ENCODE measurements at regions not wholly inside any gene's neighbourhood (a gene's known extent, or its start where the extent isn't known, plus 50 kb on each side); places are given as distances from the start of the nearest gene placed in this dataset.

- no peak overlapping the region for H3K4me3 ChIP-seq (ENCODE audit: low read length)
- no peak for TF ChIP-seq CTCF (conservative IDR thresholded peaks at IDR 0.05; ENCODE audit: low read length)
- no peak for DNase-seq (ENCODE audit: low read depth)
Observed at GRCh38 chr13:68124437-68125086, 894.4 kb upstream of the PCDH9 start.

GRCh38 chr13:68110178-68110768 lies 880.1 kb upstream of the PCDH9 start:
- no peak for DNase-seq (ENCODE audit: low read depth)
- H3K4me3 ChIP-seq (ENCODE audit: low read length), result no peak overlapping the region
- TF ChIP-seq CTCF (conservative IDR thresholded peaks at IDR 0.05; ENCODE audit: low read length), result no peak

GRCh38 chr13:68107667-68108066 lies 877.5 kb upstream of the PCDH9 start:
- no peak overlapping the region for H3K4me3 ChIP-seq (ENCODE audit: low read length)
- TF ChIP-seq CTCF (conservative IDR thresholded peaks at IDR 0.05; ENCODE audit: low read length), result no peak

GRCh38 chr13:68099631-68100030 lies 869.5 kb upstream of the PCDH9 start:
- no peak for DNase-seq (ENCODE audit: low read depth)
- H3K4me3 ChIP-seq (ENCODE audit: low read length), result no peak overlapping the region
- TF ChIP-seq CTCF (conservative IDR thresholded peaks at IDR 0.05; ENCODE audit: low read length), result no peak

More at GRCh38 chr13:68107667-68108066, 877.5 kb upstream of the PCDH9 start:
- no peak for DNase-seq (ENCODE audit: low read depth)

- DNase-seq (ENCODE audit: low read depth), result no peak
- H3K4me3 ChIP-seq (ENCODE audit: low read length), result no peak overlapping the region
- no peak for TF ChIP-seq CTCF (conservative IDR thresholded peaks at IDR 0.05; ENCODE audit: low read length)
Observed at GRCh38 chr13:68081061-68081460, 850.9 kb upstream of the PCDH9 start.

- H3K4me3 ChIP-seq (ENCODE audit: low read length), result no peak overlapping the region
- TF ChIP-seq CTCF (conservative IDR thresholded peaks at IDR 0.05; ENCODE audit: low read length), result no peak
- no peak for DNase-seq (ENCODE audit: low read depth)
Observed at GRCh38 chr13:68078874-68079273, 848.7 kb upstream of the PCDH9 start.

GRCh38 chr13:68078469-68078868 lies 848.3 kb upstream of the PCDH9 start:
- no peak for TF ChIP-seq CTCF (conservative IDR thresholded peaks at IDR 0.05; ENCODE audit: low read length)
- H3K4me3 ChIP-seq (ENCODE audit: low read length), result no peak overlapping the region
- DNase-seq (ENCODE audit: low read depth), result no peak

Measured in AG10803 (cell line).